ENCODE measurements at regions not wholly inside any gene's neighbourhood (a gene's known extent, or its start where the extent isn't known, plus 50 kb on each side); places are given as distances from the start of the nearest gene placed in this dataset.

- no peak for DNase-seq
- Histone ChIP-seq H3K4me3 (no peak overlapping the region), H3K4me1 (no peaks in the 10 kb centered on the region), H3K27ac (no peak overlapping the region), H3K27me3 (no peaks in the 10 kb centered on the region), H3K9me3 (no peaks in the 10 kb centered on the region), H3K36me3 (no peaks in the 10 kb centered on the region)
- intact Hi-C loops (cut with DNase I), result no loop called here
- WGBS, 2 donors, result 56% methylated on average over 3 of the region's 4 CpGs; no CpG with 5 or more reads in 1 of the 2 donors
- TF ChIP-seq POLR2A (IDR thresholded peaks at IDR 0.05) (no peak), CTCF (IDR thresholded peaks at IDR 0.05) (no peak)
These were observed 93.6 kb upstream of the PJA1 start for GRCh38 chrX:69258893-69259292.

GRCh38 chrX:69257499-69258127 is 92.4 kb upstream of the PJA1 start:
- H3K36me3 ChIP-seq, result no peaks in the 10 kb centered on the region
- intact Hi-C loops (cut with DNase I), result no loop called here
- no peak for DNase-seq

GRCh38 chrX:69256291-69256565 is 91.0 kb upstream of the PJA1 start:
- Histone ChIP-seq H3K4me3 (no peak overlapping the region), H3K27me3 (no peaks in the 10 kb centered on the region), H3K36me3 (no peaks in the 10 kb centered on the region), H3K27ac (no peak overlapping the region), H3K9me3 (no peaks in the 10 kb centered on the region), H3K4me1 (no peaks in the 10 kb centered on the region)
- no peak for TF ChIP-seq POLR2A (IDR thresholded peaks at IDR 0.05)
- TF ChIP-seq CTCF (IDR thresholded peaks at IDR 0.05), result no peak
- DNase-seq, result no peak
- intact Hi-C loops (cut with DNase I), result no loop called here

More at GRCh38 chrX:69257499-69258127, 92.4 kb upstream of the PJA1 start:
- Histone ChIP-seq H3K9me3 (no peaks in the 10 kb centered on the region), H3K4me1 (no peaks in the 10 kb centered on the region), H3K27me3 (no peaks in the 10 kb centered on the region), H3K27ac (no peak overlapping the region), H3K4me3 (no peak overlapping the region)
- no CpG with 5 or more reads among the region's 5 CpGs for WGBS, 2 donors
- TF ChIP-seq CTCF (IDR thresholded peaks at IDR 0.05), result no peak
- no peak for TF ChIP-seq POLR2A (IDR thresholded peaks at IDR 0.05)

- Histone ChIP-seq H3K27me3 (no peaks in the 10 kb centered on the region), H3K4me1 (no peaks in the 10 kb centered on the region), H3K4me3 (no peak overlapping the region), H3K36me3 (no peaks in the 10 kb centered on the region), H3K9me3 (no peaks in the 10 kb centered on the region), H3K27ac (no peak overlapping the region)
- WGBS, 2 donors, result 83% methylated on average over 1 to 8 of the region's 11 CpGs
- no peak for DNase-seq
- no peak for TF ChIP-seq CTCF (IDR thresholded peaks at IDR 0.05)
- TF ChIP-seq POLR2A (IDR thresholded peaks at IDR 0.05), result no peak
- intact Hi-C loops (cut with DNase I), result no loop called here
These were observed 90.4 kb upstream of the PJA1 start for GRCh38 chrX:69255441-69256290.

- intact Hi-C loops (cut with DNase I), result no loop called here
- no peaks in the 10 kb centered on the region for H3K36me3 ChIP-seq
- no peaks in the 10 kb centered on the region for H3K9me3 ChIP-seq
- H3K27ac ChIP-seq, result no peak overlapping the region
- no peaks in the 10 kb centered on the region for H3K27me3 ChIP-seq
- TF ChIP-seq POLR2A (IDR thresholded peaks at IDR 0.05) (no peak), CTCF (IDR thresholded peaks at IDR 0.05) (no peak)
- H3K4me1 ChIP-seq, result no peaks in the 10 kb centered on the region
- no peak overlapping the region for H3K4me3 ChIP-seq
- DNase-seq, result no peak
- WGBS, 2 donors, result no CpG with 5 or more reads among the region's 1 CpG
These were observed 88.6 kb upstream of the PJA1 start for GRCh38 chrX:69253821-69254220.
